Left ventricle myocardium inferior (tissue), 1 donor: ENCODE measurements at regions not wholly inside any gene's neighbourhood (a gene's known extent, or its start where the extent isn't known, plus 50 kb on each side); places are given as distances from the start of the nearest gene placed in this dataset.

ENCODE experiments used
- DNase-seq: peaks from one replicate; pipeline ENCODE4 v3.0.0-alpha.2; 2020
- H3K27ac ChIP-seq: fragments of 200-600 bp; replicated peaks from 2 replicates; pipeline ENCODE4 v1.8.0; 2021
- H3K27me3 ChIP-seq: fragments of 200-600 bp; 2 replicates; pipeline ENCODE4 v1.8.0; 2021; ENCODE audit warnings: low read depth
- H3K36me3 ChIP-seq: fragments of 200-600 bp; 2 replicates; pipeline ENCODE4 v1.8.0; 2021
- H3K4me1 ChIP-seq: fragments of 200-600 bp; 2 replicates; pipeline ENCODE4 v1.8.0; 2021
- H3K4me3 ChIP-seq: fragments of 200-600 bp; 2 replicates; pipeline ENCODE4 v1.8.0; 2021; ENCODE audit warnings: mild to moderate bottlenecking, moderate library complexity
- H3K9me3 ChIP-seq: fragments of 200-600 bp; replicated peaks from 2 replicates; pipeline ENCODE4 v1.8.0; 2021
- intact Hi-C: fragments of 100-400 bp; cut with micrococcal nuclease; formaldehyde crosslinking; loops from one replicate; pipeline ENCODE4 v1.11.0; 2022
- TF ChIP-seq, protein P1 (sequence below): fragments of 200-600 bp; IDR thresholded peaks from 2 replicates; pipeline ENCODE4 v1.8.0; 2021; ENCODE audit warnings: antibody characterized with exemption, mild to moderate bottlenecking, borderline replicate concordance
- donor health status: DM: no; HTN: yes; CAD: no; lungs with severe emphysema.

- no peak overlapping the region for H3K27ac ChIP-seq
- no peaks in the 10 kb centered on the region for H3K27me3 ChIP-seq
- no peak overlapping the region for H3K4me3 ChIP-seq
- peaks cover 64% of the 10 kb centered on the region for H3K9me3 ChIP-seq
- no peaks in the 10 kb centered on the region for H3K36me3 ChIP-seq
- DNase-seq: no peak
- H3K4me1 ChIP-seq: no peaks in the 10 kb centered on the region
- TF ChIP-seq, protein P1, sequence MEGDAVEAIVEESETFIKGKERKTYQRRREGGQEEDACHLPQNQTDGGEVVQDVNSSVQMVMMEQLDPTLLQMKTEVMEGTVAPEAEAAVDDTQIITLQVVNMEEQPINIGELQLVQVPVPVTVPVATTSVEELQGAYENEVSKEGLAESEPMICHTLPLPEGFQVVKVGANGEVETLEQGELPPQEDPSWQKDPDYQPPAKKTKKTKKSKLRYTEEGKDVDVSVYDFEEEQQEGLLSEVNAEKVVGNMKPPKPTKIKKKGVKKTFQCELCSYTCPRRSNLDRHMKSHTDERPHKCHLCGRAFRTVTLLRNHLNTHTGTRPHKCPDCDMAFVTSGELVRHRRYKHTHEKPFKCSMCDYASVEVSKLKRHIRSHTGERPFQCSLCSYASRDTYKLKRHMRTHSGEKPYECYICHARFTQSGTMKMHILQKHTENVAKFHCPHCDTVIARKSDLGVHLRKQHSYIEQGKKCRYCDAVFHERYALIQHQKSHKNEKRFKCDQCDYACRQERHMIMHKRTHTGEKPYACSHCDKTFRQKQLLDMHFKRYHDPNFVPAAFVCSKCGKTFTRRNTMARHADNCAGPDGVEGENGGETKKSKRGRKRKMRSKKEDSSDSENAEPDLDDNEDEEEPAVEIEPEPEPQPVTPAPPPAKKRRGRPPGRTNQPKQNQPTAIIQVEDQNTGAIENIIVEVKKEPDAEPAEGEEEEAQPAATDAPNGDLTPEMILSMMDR: no peak
- intact Hi-C loops: no loop called here
Observed at GRCh38 chr7:109308816-109309215, 739.1 kb downstream of the DNAJB9 start.

GRCh38 chr7:109309790-109310189, 740.1 kb downstream of the DNAJB9 start:
- Histone ChIP-seq H3K4me3 (no peak overlapping the region), H3K4me1 (no peaks in the 10 kb centered on the region), H3K36me3 (no peaks in the 10 kb centered on the region), H3K27me3 (no peaks in the 10 kb centered on the region), H3K27ac (no peak overlapping the region), H3K9me3 (peaks cover 62% of the 10 kb centered on the region)
- TF ChIP-seq, protein P1: no peak
- intact Hi-C loops: no loop called here
- no peak for DNase-seq

GRCh38 chr7:109318136-109318535, 748.5 kb downstream of the DNAJB9 start:
- H3K4me1 ChIP-seq: no peaks in the 10 kb centered on the region
- no peak for DNase-seq
- no peak overlapping the region for H3K27ac ChIP-seq
- intact Hi-C loops: no loop called here
- no peaks in the 10 kb centered on the region for H3K36me3 ChIP-seq
- no peaks in the 10 kb centered on the region for H3K27me3 ChIP-seq
- TF ChIP-seq, protein P1: no peak
- no peak overlapping the region for H3K4me3 ChIP-seq
- peaks cover 10% of the 10 kb centered on the region for H3K9me3 ChIP-seq

- Histone ChIP-seq H3K4me1 (no peaks in the 10 kb centered on the region), H3K27ac (no peak overlapping the region), H3K36me3 (no peaks in the 10 kb centered on the region), H3K4me3 (no peak overlapping the region), H3K27me3 (no peaks in the 10 kb centered on the region), H3K9me3 (peaks cover 10% of the 10 kb centered on the region)
- intact Hi-C loops: no loop called here
- TF ChIP-seq, protein P1: no peak
- no peak for DNase-seq
Observed at GRCh38 chr7:109322833-109323232, 753.2 kb downstream of the DNAJB9 start.

DNA sequence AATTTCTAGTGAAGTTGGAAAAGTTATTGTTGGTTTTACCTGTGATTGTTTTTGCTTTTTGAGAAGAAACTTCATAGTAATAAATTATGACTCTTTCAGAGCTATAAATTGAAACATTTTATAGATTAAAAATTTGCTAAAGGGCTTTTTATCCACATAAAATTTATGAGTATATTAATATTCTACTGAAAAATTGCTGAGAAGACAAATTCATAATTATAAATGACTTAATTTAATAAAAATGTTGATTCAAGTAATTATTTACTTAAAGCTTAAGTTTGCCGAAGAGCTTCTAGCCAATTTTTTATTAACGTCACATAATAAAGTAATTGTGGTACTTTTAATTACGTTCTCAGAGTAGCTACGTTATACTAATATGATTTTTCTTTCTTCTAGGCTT, 761.7 kb downstream of the DNAJB9 start:
- no peaks in the 10 kb centered on the region for H3K36me3 ChIP-seq
- no peak for DNase-seq
- H3K4me3 ChIP-seq: no peak overlapping the region
- intact Hi-C loops: no loop called here
- no peaks in the 10 kb centered on the region for H3K4me1 ChIP-seq
- no peaks in the 10 kb centered on the region for H3K27me3 ChIP-seq
- TF ChIP-seq, protein P1: no peak
- peaks cover 7% of the 10 kb centered on the region for H3K9me3 ChIP-seq
- no peak overlapping the region for H3K27ac ChIP-seq

DNA sequence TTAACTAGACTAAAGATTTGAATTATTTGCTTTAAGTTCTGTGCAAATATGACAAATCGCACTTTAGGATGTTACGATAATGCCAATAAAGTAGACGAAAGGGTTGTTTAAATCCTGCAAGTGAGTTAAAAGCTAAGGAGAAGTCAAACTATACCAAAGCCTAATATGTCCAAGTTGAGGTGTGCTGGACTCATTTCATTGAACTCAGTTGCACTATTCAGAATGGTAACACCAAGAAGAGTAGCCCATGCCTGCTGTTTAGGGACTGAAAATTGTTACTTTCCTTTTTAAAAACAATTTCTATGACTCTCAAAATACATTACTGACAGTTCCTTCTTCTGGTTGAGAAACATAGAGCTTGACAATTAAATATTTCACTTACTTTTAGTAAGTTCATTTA, 766.3 kb downstream of the DNAJB9 start:
- intact Hi-C loops: no loop called here
- TF ChIP-seq, protein P1: no peak

More for the DNA sequence above, 766.3 kb downstream of the DNAJB9 start:
- no peaks in the 10 kb centered on the region for H3K36me3 ChIP-seq
- DNase-seq: no peak
- H3K4me1 ChIP-seq: no peaks in the 10 kb centered on the region
- H3K9me3 ChIP-seq: no peaks in the 10 kb centered on the region
- H3K4me3 ChIP-seq: no peak overlapping the region
- no peaks in the 10 kb centered on the region for H3K27me3 ChIP-seq
- no peak overlapping the region for H3K27ac ChIP-seq
